ENCODE measurements at regions not wholly inside any gene's neighbourhood (a gene's known extent, or its start where the extent isn't known, plus 50 kb on each side); places are given as distances from the start of the nearest gene placed in this dataset.

- DNase-seq = no peak
- POLR2A ChIA-PET = no interaction called here
- no CpG with 5 or more reads among the region's 4 CpGs for WGBS (ENCODE audit: insufficient coverage)
These were observed 410.9 kb upstream of the PRR16 start for GRCh38 chr5:120052916-120053828.

More at GRCh38 chr5:120052916-120053828, 410.9 kb upstream of the PRR16 start:
- H3K79me2 ChIP-seq (ENCODE audit: control insufficient read depth, insufficient read depth, low read length) = no peaks in the 10 kb centered on the region
- no peaks in the 10 kb centered on the region for H3K27me3 ChIP-seq (replicated peaks in 1 of 4; ENCODE audit: control extremely low read depth in 1 of 4, control insufficient read depth in 3 of 4, insufficient read depth in 4 of 4, low read length in 3 of 4)
- H3K4me1 ChIP-seq (ENCODE audit: control insufficient read depth in 2 of 2, insufficient read depth in 2 of 2, low read length in 2 of 2) = no peaks in the 10 kb centered on the region
- no peak overlapping the region for H3K27ac Mint-ChIP-seq
- no peak overlapping the region for H3K27ac ChIP-seq (ENCODE audit: low read length in 2 of 2)
- no peaks in the 10 kb centered on the region for H3K27me3 Mint-ChIP-seq
- no peaks in the 10 kb centered on the region for H3K36me3 ChIP-seq (replicated peaks in 1 of 2; ENCODE audit: control extremely low read depth in 1 of 2, control insufficient read depth in 1 of 2, extremely low read depth in 1 of 2, insufficient read depth in 2 of 2, low read length in 1 of 2)
- no peak overlapping the region for H3K4me2 ChIP-seq (replicated peaks; ENCODE audit: low read depth, low read length, poor library complexity, severe bottlenecking)
- no peaks in the 10 kb centered on the region for H4K20me1 ChIP-seq (ENCODE audit: control insufficient read depth, insufficient read depth, low read length, poor library complexity, severe bottlenecking)
- no peaks in the 10 kb centered on the region for H3K9me3 ChIP-seq (ENCODE audit: control extremely low read depth in 1 of 3, control insufficient read depth in 2 of 3, insufficient read depth in 1 of 3, low read length in 2 of 3)
- no peak for TF ChIP-seq EZH2 (IDR thresholded peaks at IDR 0.05; ENCODE audit: borderline replicate concordance, insufficient read depth, low read depth, low read length, poor library complexity, severe bottlenecking)
- TF ChIP-seq CTCF (IDR thresholded peaks at IDR 0.05) = no peak
- H2AFZ ChIP-seq (ENCODE audit: insufficient read depth, low read depth, low read length, poor library complexity, severe bottlenecking) = no peak overlapping the region
- intact Hi-C loops (cut with micrococcal nuclease) = no loop called here
- CTCF ChIA-PET = no interaction called here
- H3K9me3 Mint-ChIP-seq (ENCODE audit: insufficient read depth) = no peaks in the 10 kb centered on the region
- H3K9ac ChIP-seq (ENCODE audit: low read length) = no peak overlapping the region
- no peak overlapping the region for H3K4me3 Mint-ChIP-seq
- no peak overlapping the region for H3K4me3 ChIP-seq (ENCODE audit: control extremely low read depth in 1 of 5, extremely low read depth in 1 of 5, insufficient read depth in 1 of 5, low read depth in 2 of 5, low read length in 4 of 5)
- H3K4me1 Mint-ChIP-seq = no peaks in the 10 kb centered on the region
- ATAC-seq (ENCODE audit: low read depth) = no peak

Measured in B cell (primary cell).